Esophagus squamous epithelium (tissue), 5 donors: ENCODE measurements at regions not wholly inside any gene's neighbourhood (a gene's known extent, or its start where the extent isn't known, plus 50 kb on each side); places are given as distances from the start of the nearest gene placed in this dataset.

ENCODE experiments used
- DNase-seq: peaks from one replicate; lab custom pipeline; 2025; lab: John Stamatoyannopoulos, UW
- H3K27ac ChIP-seq, 4 donors: fragments of 200-600 bp; sonication (generic); one replicate each; pipeline ENCODE4 v1.5.1; 2016 to 2019; ENCODE audit warnings: mild to moderate bottlenecking in 1 of 4
- H3K27me3 ChIP-seq, 4 donors: fragments of 200-600 bp; sonication (generic); 1 replicate in 3 of 4; 2 replicates in 1 of 4; pipeline versions ENCODE4 v1.5.1 to v1.6.0; 2017 to 2021; ENCODE audit warnings: antibody characterized with exemption in 1 of 4
- H3K36me3 ChIP-seq, 3 donors: fragments of 200-600 bp; sonication (generic); one replicate each; pipeline ENCODE4 v1.5.1; 2016 to 2019
- H3K4me1 ChIP-seq, 3 donors: fragments of 200-600 bp; sonication (generic); one replicate each; pipeline ENCODE4 v1.5.1; 2017 to 2019
- H3K4me3 ChIP-seq, 4 donors: fragments of 200-600 bp; sonication (generic); 1 replicate in 3 of 4; 2 replicates in 1 of 4; pipeline ENCODE4 v1.5.1; 2016 to 2019; ENCODE audit warnings: mild to moderate bottlenecking in 2 of 4, moderate library complexity in 1 of 4
- H3K9me3 ChIP-seq, 3 donors: fragments of 200-600 bp; sonication (generic); one replicate each; pipeline ENCODE4 v1.5.1; 2016 to 2019
- CTCF ChIP-seq, 6 experiments: fragments of 450-650 bp in 4 of 6; fragments of 200-600 bp in 2 of 6; sonication (generic) in 2 of 6; IDR thresholded peaks; one replicate each; pipeline ENCODE4 v1.5.1; 2016 to 2019; ENCODE audit warnings: antibody characterized with exemption in 6 of 6, mild to moderate bottlenecking in 4 of 6, moderate library complexity in 4 of 6
- POLR2A ChIP-seq, 4 donors: fragments of 450-650 bp; IDR thresholded peaks; one replicate each; pipeline ENCODE4 v1.6.1; 2017; ENCODE audit warnings: antibody characterized with exemption in 4 of 4, mild to moderate bottlenecking in 4 of 4, moderate library complexity in 3 of 4
- WGBS, 2 donors: methylation state at CpG; one replicate each; pipeline ENCODE4 v1.1.5; 2018; 5-methylcytosine and 5-hydroxymethylcytosine counted together
- intact Hi-C: fragments of 100-400 bp; cut with DNase I; formaldehyde crosslinking; loops from one replicate; pipeline ENCODE4 v1.15.0; 2022
- donor health status: DM: yes; HTN: yes; CAD: no.

- Histone ChIP-seq H3K4me1 (peaks cover 8 to 48% (median 17%) of the 10 kb centered on the region in 3 donors), H3K4me3 (no peak overlapping the region), H3K9me3 (no peaks in the 10 kb centered on the region), H3K27ac (peak overlapping the region in 3 of 4 donors; percentile 52 to 66 (median 57)), H3K27me3 (no peaks in the 10 kb centered on the region), H3K36me3 (no peaks in the 10 kb centered on the region)
- WGBS, 2 donors: 53 to 73% methylated on average over 1 of the region's 1 CpG
- no peak for DNase-seq
- TF ChIP-seq CTCF (IDR thresholded peaks at IDR 0.05) (no peak), POLR2A (IDR thresholded peaks at IDR 0.05) (no peak)
- intact Hi-C loops: no loop called here
These were observed 104.7 kb upstream of the ELL2 start for GRCh38 chr5:96066386-96066719.

GRCh38 chr5:96065685-96066385, 104.2 kb upstream of the ELL2 start:
- peak overlapping the region; percentile 31 to 66 (median 54) for H3K27ac ChIP-seq
- H3K4me3 ChIP-seq: no peak overlapping the region
- H3K36me3 ChIP-seq: no peaks in the 10 kb centered on the region
- intact Hi-C loops: no loop called here
- no peak for DNase-seq
- no peaks in the 10 kb centered on the region for H3K27me3 ChIP-seq
- H3K9me3 ChIP-seq: no peaks in the 10 kb centered on the region
- TF ChIP-seq POLR2A (IDR thresholded peaks at IDR 0.05) (no peak), CTCF (IDR thresholded peaks at IDR 0.05) (no peak)
- peaks cover 8 to 43% (median 17%) of the 10 kb centered on the region in 3 donors for H3K4me1 ChIP-seq

- Histone ChIP-seq H3K9me3 (no peaks in the 10 kb centered on the region), H3K27ac (peak overlapping the region in 3 of 4 donors; percentile 52 to 66 (median 57)), H3K4me3 (no peak overlapping the region), H3K36me3 (no peaks in the 10 kb centered on the region), H3K4me1 (peaks cover 8 to 41% (median 17%) of the 10 kb centered on the region in 3 donors), H3K27me3 (no peaks in the 10 kb centered on the region)
- DNase-seq: no peak
- 71 to 75% methylated on average over 2 of the region's 2 CpGs for WGBS, 2 donors
- intact Hi-C loops: no loop called here
- TF ChIP-seq POLR2A (IDR thresholded peaks at IDR 0.05): no peak
- no peak for TF ChIP-seq CTCF (IDR thresholded peaks at IDR 0.05)
These were observed 103.2 kb upstream of the ELL2 start for GRCh38 chr5:96064877-96065276.

GRCh38 chr5:96062836-96063235, 101.2 kb upstream of the ELL2 start:
- WGBS, 2 donors: 85 to 87% methylated on average over 1 of the region's 1 CpG
- no peak overlapping the region for H3K27ac ChIP-seq
- TF ChIP-seq CTCF (IDR thresholded peaks at IDR 0.05): no peak
- no peak for TF ChIP-seq POLR2A (IDR thresholded peaks at IDR 0.05)
- H3K4me1 ChIP-seq: peaks cover 8 to 35% (median 13%) of the 10 kb centered on the region in 3 donors
- no peak overlapping the region for H3K4me3 ChIP-seq
- H3K27me3 ChIP-seq: no peaks in the 10 kb centered on the region
- no peaks in the 10 kb centered on the region for H3K9me3 ChIP-seq
- DNase-seq: no peak
- H3K36me3 ChIP-seq: no peaks in the 10 kb centered on the region
- intact Hi-C loops: no loop called here

- H3K4me1 ChIP-seq: no peaks in the 10 kb centered on the region
- TF ChIP-seq CTCF (IDR thresholded peaks at IDR 0.05): no peak
- no peak for TF ChIP-seq POLR2A (IDR thresholded peaks at IDR 0.05)
- H3K27ac ChIP-seq: no peak overlapping the region
- no peak for DNase-seq
- intact Hi-C loops: no loop called here
- H3K9me3 ChIP-seq: no peaks in the 10 kb centered on the region
- no peak overlapping the region for H3K4me3 ChIP-seq
- H3K36me3 ChIP-seq: no peaks in the 10 kb centered on the region
- H3K27me3 ChIP-seq: no peaks in the 10 kb centered on the region
These were observed 96.4 kb upstream of the ELL2 start for GRCh38 chr5:96058084-96058483.
